GM23338 (cell line): ENCODE measurements at regions not wholly inside any gene's neighbourhood (a gene's known extent, or its start where the extent isn't known, plus 50 kb on each side); places are given as distances from the start of the nearest gene placed in this dataset.

Source experiments
- ATAC-seq: fragments of 200-7000 bp; cut with Tn5 transposase; 3 replicates; pipeline ENCODE4 v1.9.1; 2020
- DNase-seq: peaks from one replicate; pipeline ENCODE4 v3.0.0-alpha.2; 2015; ENCODE audit warnings: low spot score
- H2AFZ ChIP-seq: fragments of 200-600 bp; sonication (generic); 2 replicates; pipeline ENCODE4 v1.8.0; 2016; ENCODE audit warnings: antibody characterized with exemption, mild to moderate bottlenecking, moderate library complexity
- H3F3A ChIP-seq: fragments of 200-600 bp; sonication (generic); replicated peaks from 2 replicates; pipeline ENCODE4 v1.8.0; 2017; ENCODE audit warnings: antibody characterized with exemption, mixed run types, low read depth
- H3K27ac ChIP-seq: fragments of 200-600 bp; sonication (generic); 2 replicates; pipeline ENCODE4 v1.6.1; 2016; ENCODE audit warnings: low read depth
- H3K27me3 ChIP-seq: fragments of 200-600 bp; sonication (generic); 2 replicates; pipeline ENCODE4 v1.8.0; 2016; ENCODE audit warnings: mild to moderate bottlenecking, mixed run types, moderate library complexity; ENCODE audit not compliant: insufficient read depth
- H3K36me3 ChIP-seq: fragments of 200-600 bp; sonication (generic); 2 replicates; pipeline ENCODE4 v1.8.0; 2016; ENCODE audit warnings: mild to moderate bottlenecking; ENCODE audit not compliant: insufficient read depth
- H3K4me1 ChIP-seq: fragments of 200-600 bp; sonication (generic); 2 replicates; pipeline ENCODE4 v1.8.0; 2016; ENCODE audit warnings: mild to moderate bottlenecking, moderate library complexity; ENCODE audit not compliant: insufficient read depth
- H3K4me2 ChIP-seq: fragments of 200-600 bp; sonication (generic); 2 replicates; pipeline ENCODE4 v1.7.1; 2017; ENCODE audit warnings: mixed run types
- H3K4me3 ChIP-seq: fragments of 200-600 bp; sonication (generic); 2 replicates; pipeline ENCODE4 v1.6.1; 2016; ENCODE audit warnings: mixed run types
- H3K79me2 ChIP-seq: fragments of 200-600 bp; sonication (generic); replicated peaks from 2 replicates; pipeline ENCODE4 v1.8.0; 2017; ENCODE audit warnings: mild to moderate bottlenecking; ENCODE audit not compliant: insufficient read depth
- H3K9me2 ChIP-seq: fragments of 200-600 bp; sonication (generic); 2 replicates; pipeline ENCODE4 v1.8.0; 2017; ENCODE audit not compliant: insufficient read depth
- H4K20me1 ChIP-seq: fragments of 200-600 bp; sonication (generic); replicated peaks from 2 replicates; pipeline ENCODE4 v1.8.0; 2017; ENCODE audit warnings: mild to moderate bottlenecking; ENCODE audit not compliant: insufficient read depth
- H3K27ac Mint-ChIP-seq: 2 replicates; pipeline ENCODE4 v1.8.0; 2020; ENCODE audit warnings: inconsistent platforms, mild to moderate bottlenecking, moderate library complexity, mixed read lengths
- H3K27me3 Mint-ChIP-seq: 3 replicates; pipeline ENCODE4 v1.8.0; 2022; ENCODE audit warnings: low read depth, mild to moderate bottlenecking, moderate library complexity, mixed read lengths, inconsistent platforms; ENCODE audit not compliant: insufficient read depth, poor library complexity
- H3K36me3 Mint-ChIP-seq: 3 replicates; pipeline ENCODE4 v1.8.0; 2021; ENCODE audit warnings: low read depth, mild to moderate bottlenecking, inconsistent platforms, moderate library complexity, mixed read lengths
- H3K4me1 Mint-ChIP-seq: 3 replicates; pipeline ENCODE4 v1.8.0; 2020; ENCODE audit warnings: mild to moderate bottlenecking, inconsistent platforms, mixed read lengths
- H3K4me3 Mint-ChIP-seq: 3 replicates; pipeline ENCODE4 v1.8.0; 2021; ENCODE audit warnings: moderate library complexity, mild to moderate bottlenecking, inconsistent platforms, mixed read lengths
- H3K9me3 Mint-ChIP-seq: 3 replicates; pipeline ENCODE4 v1.8.0; 2020; ENCODE audit warnings: moderate library complexity, mild to moderate bottlenecking, inconsistent platforms, mixed read lengths
- CREB1 ChIP-seq: fragments of 250-450 bp; sonication (Bioruptor Pico); IDR thresholded peaks from 2 replicates; pipeline ENCODE4 v1.5.0; 2020; ENCODE audit warnings: low read depth, mild to moderate bottlenecking, moderate library complexity
- CTCF ChIP-seq, 2 experiments: fragments of 200-600 bp in 1 of 2; sonication (generic) in 1 of 2; conservative IDR thresholded peaks; 2 replicates each; pipeline versions ENCODE4 v1.5.1 to v1.6.1; 2016 to 2017; ENCODE audit warnings: antibody characterized with exemption in 2 of 2, low read depth in 2 of 2, mild to moderate bottlenecking in 2 of 2, moderate library complexity in 1 of 2
- ETS1 ChIP-seq: IDR thresholded peaks from 2 replicates; pipeline ENCODE4 v1.6.1; 2016; ENCODE audit warnings: antibody characterized with exemption
- EZH2 ChIP-seq: fragments of 200-600 bp; sonication (generic); IDR thresholded peaks from one replicate; pipeline ENCODE4 v1.8.0; 2017; ENCODE audit warnings: antibody characterized with exemption, mild to moderate bottlenecking, low read depth; ENCODE audit not compliant: unreplicated experiment
- EZH2phosphoT487 ChIP-seq: fragments of 200-600 bp; sonication (generic); IDR thresholded peaks from one replicate; pipeline ENCODE4 v1.8.1; 2018; ENCODE audit warnings: antibody characterized with exemption; ENCODE audit not compliant: unreplicated experiment
- NANOG ChIP-seq: IDR thresholded peaks from 2 replicates; pipeline ENCODE4 v1.6.1; 2016; ENCODE audit warnings: antibody characterized with exemption, borderline replicate concordance
- POLR2AphosphoS5 ChIP-seq: IDR thresholded peaks from 2 replicates; pipeline ENCODE4 v1.6.1; 2016; ENCODE audit warnings: antibody characterized with exemption, low read depth
- REST ChIP-seq: IDR thresholded peaks from one replicate; pipeline ENCODE4 v1.6.1; 2018; ENCODE audit warnings: antibody characterized with exemption; ENCODE audit not compliant: unreplicated experiment
- STAT1 ChIP-seq: IDR thresholded peaks from one replicate; pipeline ENCODE4 v1.6.1; 2016; ENCODE audit warnings: antibody characterized with exemption; ENCODE audit not compliant: unreplicated experiment
- ZNF331 ChIP-seq: fragments of 250-450 bp; sonication (Bioruptor Pico); IDR thresholded peaks from 2 replicates; pipeline ENCODE4 v1.5.0; 2020; ENCODE audit warnings: low read depth, mild to moderate bottlenecking, moderate library complexity

GRCh38 chr2:78506301-78506700 is 519.2 kb upstream of the REG3G start (continued):
- TF ChIP-seq REST: no peak
- TF ChIP-seq EZH2phosphoT487: no peak
- TF ChIP-seq POLR2AphosphoS5: no peak
- no peak for TF ChIP-seq ETS1
- TF ChIP-seq CTCF (conservative IDR thresholded peaks at IDR 0.05; ENCODE audit: low read depth in 2 of 2): no peak
- no peak for TF ChIP-seq ZNF331

GRCh38 chr2:78521938-78522337 is 503.6 kb upstream of the REG3G start:
- Histone ChIP-seq H3K9me2 (no peaks in the 10 kb centered on the region), H3K79me2 (no peaks in the 10 kb centered on the region), H2AFZ (no peak overlapping the region), H3K27ac (no peak overlapping the region), H3K27me3 (no peaks in the 10 kb centered on the region), H3K4me2 (no peak overlapping the region), H3K4me1 (no peaks in the 10 kb centered on the region), H3K4me3 (no peak overlapping the region), H4K20me1 (no peaks in the 10 kb centered on the region), H3F3A (no peaks in the 10 kb centered on the region), H3K36me3 (no peaks in the 10 kb centered on the region)
- DNase-seq (no peak), ATAC-seq (no peak)
- no peak for TF ChIP-seq NANOG
- no peak for TF ChIP-seq EZH2
- no peak for TF ChIP-seq STAT1
- TF ChIP-seq ZNF331: no peak
- no peak for TF ChIP-seq CTCF (conservative IDR thresholded peaks at IDR 0.05; ENCODE audit: low read depth in 2 of 2)
- TF ChIP-seq CREB1 (CRISPR knock-in tag): no peak
- Mint-ChIP-seq H3K9me3 (no peaks in the 10 kb centered on the region), H3K27ac (no peak overlapping the region), H3K4me3 (no peak overlapping the region), H3K4me1 (no peaks in the 10 kb centered on the region), H3K36me3 (no peaks in the 10 kb centered on the region), H3K27me3 (peaks cover 2% of the 10 kb centered on the region)
